ENCODE measurements at regions not wholly inside any gene's neighbourhood (a gene's known extent, or its start where the extent isn't known, plus 50 kb on each side); places are given as distances from the start of the nearest gene placed in this dataset.

GRCh38 chr1:170250531-170251276, 104.9 kb downstream of the NTMT2 start:
- TF ChIP-seq CTCF (conservative IDR thresholded peaks at IDR 0.05): 0 out of 2 replicates have a peak, but pooled peaks have one; percentile 6
- no peak for TF ChIP-seq ZFX (IDR thresholded peaks at IDR 0.05)
- no peak overlapping the region for H3K27ac ChIP-seq

- H3K27ac ChIP-seq: no peak overlapping the region
- TF ChIP-seq CTCF (conservative IDR thresholded peaks at IDR 0.05) (no peak), ZFX (IDR thresholded peaks at IDR 0.05) (no peak)
Measured at GRCh38 chr1:170252851-170253579, 107.3 kb downstream of the NTMT2 start.

- TF ChIP-seq ZFX (IDR thresholded peaks at IDR 0.05): no peak
- no peak for TF ChIP-seq CTCF (conservative IDR thresholded peaks at IDR 0.05)
- no peak overlapping the region for H3K27ac ChIP-seq
Measured at GRCh38 chr1:170254371-170254770, 108.6 kb downstream of the NTMT2 start.

GRCh38 chr1:170261669-170262068, 115.9 kb downstream of the NTMT2 start:
- TF ChIP-seq ZFX (IDR thresholded peaks at IDR 0.05) (no peak), CTCF (conservative IDR thresholded peaks at IDR 0.05) (no peak)
- no peak overlapping the region for H3K27ac ChIP-seq

- no peak overlapping the region for H3K27ac ChIP-seq
- TF ChIP-seq ZFX (IDR thresholded peaks at IDR 0.05) (no peak), CTCF (conservative IDR thresholded peaks at IDR 0.05) (no peak)
Measured at GRCh38 chr1:170262276-170262939, 116.6 kb downstream of the NTMT2 start.

GRCh38 chr1:170265234-170265633, 119.5 kb downstream of the NTMT2 start:
- H3K27ac ChIP-seq: no peak overlapping the region
- no peak for TF ChIP-seq CTCF (conservative IDR thresholded peaks at IDR 0.05)
- no peak for TF ChIP-seq ZFX (IDR thresholded peaks at IDR 0.05)

- TF ChIP-seq CTCF (conservative IDR thresholded peaks at IDR 0.05): peak; percentile 4; the same call in 1 of the 2 replicates
- TF ChIP-seq ZFX (IDR thresholded peaks at IDR 0.05): no peak
Measured at GRCh38 chr1:170267317-170267716, 121.6 kb downstream of the NTMT2 start.

More at GRCh38 chr1:170267317-170267716, 121.6 kb downstream of the NTMT2 start:
- no peak overlapping the region for H3K27ac ChIP-seq
